NCI-H524 treated with DMSO at 0.1 percent for 48 hours (cell line): ENCODE measurements at regions not wholly inside any gene's neighbourhood (a gene's known extent, or its start where the extent isn't known, plus 50 kb on each side); places are given as distances from the start of the nearest gene placed in this dataset.

Source experiments
- DNase-seq: peaks from one replicate; lab custom pipeline; 2025; lab: John Stamatoyannopoulos, UW

DNA sequence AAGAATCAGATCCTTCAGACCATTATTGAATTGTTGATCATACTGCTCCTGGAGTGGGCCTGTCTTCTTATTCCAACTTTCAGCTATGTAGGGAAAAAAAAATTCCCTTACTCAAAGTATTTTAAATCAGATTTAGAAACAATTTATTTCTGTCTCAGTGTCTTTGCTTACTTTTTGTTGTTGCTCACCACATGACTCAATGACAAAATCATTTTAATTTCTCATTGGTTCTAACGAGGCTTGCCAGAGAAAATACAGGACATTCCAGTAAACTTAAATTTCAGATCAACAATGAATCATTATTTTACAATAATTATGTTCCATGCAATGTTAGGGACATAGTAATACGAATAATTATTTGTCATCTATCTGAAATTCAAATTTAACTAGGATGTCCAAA lies 748.5 kb upstream of the CBLB start:
- DNase-seq, result no peak

DNA sequence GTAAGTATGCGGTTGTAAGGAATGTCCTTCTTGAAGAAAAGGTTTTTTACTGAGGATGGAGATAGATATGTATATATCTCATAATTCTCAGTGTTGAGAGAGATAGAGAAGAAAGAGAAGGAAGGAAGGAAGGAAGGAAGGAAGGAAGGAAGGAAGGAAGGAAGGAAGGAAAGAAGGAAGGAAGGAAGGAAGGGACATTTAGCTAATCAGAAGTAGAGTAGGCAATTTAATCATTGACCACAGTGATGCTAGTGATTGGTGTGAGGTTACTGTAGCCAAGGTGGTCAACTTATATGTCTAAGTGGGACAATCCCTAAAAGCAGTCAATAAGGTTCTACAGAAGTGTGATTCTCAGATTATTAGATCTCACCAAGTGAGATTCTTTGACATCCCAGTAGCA lies 751.8 kb upstream of the CBLB start:
- no peak for DNase-seq

DNA sequence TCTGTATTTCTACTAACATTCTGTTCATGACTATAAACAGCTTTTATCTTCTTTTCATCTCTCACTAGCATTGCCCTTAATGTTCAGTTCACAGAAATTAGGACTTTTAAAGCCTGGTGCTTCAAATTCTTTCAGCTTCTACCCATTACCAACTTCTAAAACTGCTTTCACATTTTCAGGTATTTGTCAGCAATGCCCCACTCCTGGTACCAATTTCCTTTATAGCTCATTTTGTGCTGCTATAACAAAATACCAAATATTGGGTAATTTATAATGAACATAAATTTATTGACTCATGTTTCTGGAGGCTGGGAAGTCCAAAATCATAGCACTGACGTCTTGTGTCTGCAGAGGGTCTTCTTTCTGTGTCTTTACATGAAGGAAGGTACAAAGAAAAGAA lies 753.1 kb upstream of the CCDC54 start:
- DNase-seq, result no peak

DNA sequence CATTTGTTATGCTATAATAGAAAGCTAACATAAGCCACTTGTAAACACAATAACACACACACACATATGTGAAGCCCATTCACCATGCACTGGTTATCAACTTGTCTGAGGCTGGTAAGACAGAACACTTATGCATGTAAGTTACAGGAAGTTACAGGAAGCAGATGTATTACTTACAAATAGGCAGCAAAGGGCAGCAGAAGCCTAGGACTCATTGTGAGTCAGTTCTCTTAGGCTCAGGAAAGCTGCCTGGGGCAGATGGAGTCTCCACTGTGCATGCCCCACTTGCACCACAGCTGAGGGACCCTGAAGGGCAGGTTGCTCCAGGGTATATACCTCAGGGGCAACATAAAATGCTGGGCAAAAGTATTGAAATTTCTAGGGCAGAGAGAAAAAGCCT lies 748.8 kb upstream of the CCDC54 start:
- DNase-seq, result no peak

DNA sequence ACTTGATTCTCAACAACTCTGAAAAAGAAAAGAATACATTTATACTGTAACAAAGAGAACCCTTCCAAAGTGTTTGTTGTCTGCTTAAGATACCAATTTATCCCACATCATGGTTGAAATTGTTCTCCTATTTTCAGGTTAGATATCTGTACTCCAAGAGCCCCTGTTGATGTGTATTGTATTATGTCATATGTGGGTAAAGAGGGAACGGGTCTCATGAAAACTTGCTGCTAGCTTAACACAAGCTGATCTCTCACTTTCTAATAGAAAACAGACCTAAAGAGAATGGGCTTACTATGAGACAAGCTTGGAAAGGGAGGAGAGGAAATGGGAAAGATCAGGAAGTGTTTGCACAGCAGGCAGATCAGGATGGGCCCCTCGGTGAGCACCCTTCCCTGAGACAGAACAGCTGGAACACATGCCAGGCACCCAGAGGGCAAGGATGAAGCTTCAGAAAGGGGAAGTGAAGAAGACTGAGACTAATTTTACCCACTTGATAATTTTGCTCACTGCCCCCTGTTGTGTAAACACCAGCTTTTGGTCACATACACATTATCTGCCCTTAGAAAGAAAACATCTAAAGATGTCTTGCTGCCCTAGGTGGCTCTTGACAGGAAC lies 747.9 kb upstream of the CCDC54 start:
- no peak for DNase-seq

DNA sequence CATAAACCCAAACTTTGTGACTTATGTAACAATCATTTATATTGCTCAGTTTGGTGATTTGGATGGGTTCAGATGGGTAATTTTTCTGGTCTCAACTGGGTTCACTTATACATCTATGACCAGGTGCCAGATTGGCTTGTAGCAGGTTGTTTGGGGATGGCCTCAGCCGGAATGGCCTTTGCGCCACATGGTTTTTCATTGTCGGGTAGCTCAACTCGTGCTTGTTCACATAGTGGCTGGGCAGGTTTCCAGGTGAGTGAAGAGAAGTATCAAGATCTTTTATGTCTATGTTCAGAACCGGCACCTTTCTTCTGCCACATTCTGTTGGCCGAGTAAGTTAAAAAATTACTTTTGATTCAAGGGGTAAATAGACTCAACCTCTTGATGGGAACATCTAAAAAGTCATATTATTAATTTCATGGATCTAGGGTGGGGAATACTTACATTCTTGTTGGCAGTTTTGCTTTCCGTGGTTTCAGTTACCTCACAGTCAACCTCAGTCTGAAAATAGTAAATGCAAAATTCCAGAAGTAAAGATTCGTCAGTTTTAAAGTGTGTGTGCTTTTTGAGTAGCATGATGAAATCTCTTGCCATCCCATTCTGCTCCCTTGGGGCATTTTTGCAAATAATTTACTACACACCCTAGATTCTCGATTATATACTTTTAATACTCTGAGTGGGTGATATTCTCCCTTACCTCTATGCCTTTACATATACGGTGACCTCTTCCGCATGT lies 745.7 kb upstream of the CCDC54 start:
- DNase-seq, result no peak

DNA sequence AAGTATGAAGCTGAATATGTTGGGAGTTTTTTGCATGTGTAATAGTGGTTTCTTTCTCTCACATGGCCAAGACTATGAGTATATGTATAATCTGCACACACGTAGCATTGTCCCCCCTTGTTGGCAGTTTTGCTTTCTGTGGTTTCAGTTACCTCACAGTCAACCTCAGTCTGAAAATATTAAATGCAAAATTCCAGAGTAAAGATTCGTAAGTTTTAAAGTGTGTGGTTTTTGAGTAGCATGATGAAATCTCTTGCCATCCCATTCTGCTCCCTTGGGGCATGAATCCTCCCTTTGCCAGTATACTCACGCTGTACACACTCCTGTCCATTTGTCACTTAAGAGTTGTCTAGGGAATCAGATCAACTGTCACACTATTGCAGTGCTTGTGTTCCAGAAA lies 742.0 kb upstream of the CCDC54 start:
- DNase-seq, result no peak

DNA sequence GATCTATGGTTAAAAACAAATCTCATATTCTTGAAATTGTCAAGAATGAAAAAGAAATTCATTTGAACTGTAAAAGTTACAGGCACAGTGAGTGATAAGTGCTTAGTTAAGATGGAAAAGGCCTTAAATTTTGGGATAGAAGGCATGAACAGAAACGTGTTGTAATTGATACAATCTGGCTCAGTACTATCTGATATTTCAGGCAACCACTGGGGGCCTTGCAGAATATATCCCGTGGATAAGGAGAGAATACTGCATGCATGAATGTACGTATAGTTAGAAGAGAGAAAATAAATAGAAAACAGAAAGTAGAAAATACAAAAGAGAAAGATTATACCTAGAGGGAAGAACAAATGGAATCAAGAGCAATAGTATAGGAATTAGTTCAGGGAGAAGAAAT lies 741.4 kb upstream of the CCDC54 start:
- DNase-seq, result no peak

DNA sequence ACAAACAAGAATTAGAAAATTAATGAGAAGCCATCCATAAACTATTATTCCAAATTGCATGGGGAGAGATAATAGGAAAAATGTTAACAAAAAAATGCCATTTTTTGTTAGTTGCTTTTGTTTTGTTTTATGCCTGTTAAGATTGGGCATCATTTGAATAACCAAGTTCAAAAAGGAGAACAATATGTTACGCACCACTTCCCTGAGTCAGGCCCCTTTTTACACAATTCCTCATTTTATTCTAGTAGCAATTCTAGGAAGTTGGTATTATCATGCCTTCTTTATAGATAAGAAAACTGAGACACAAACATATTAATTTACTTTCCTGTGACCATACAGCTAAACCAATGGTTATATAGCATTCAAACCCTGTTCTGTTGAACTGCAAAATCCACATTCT lies 736.9 kb upstream of the CCDC54 start:
- DNase-seq, result no peak

DNA sequence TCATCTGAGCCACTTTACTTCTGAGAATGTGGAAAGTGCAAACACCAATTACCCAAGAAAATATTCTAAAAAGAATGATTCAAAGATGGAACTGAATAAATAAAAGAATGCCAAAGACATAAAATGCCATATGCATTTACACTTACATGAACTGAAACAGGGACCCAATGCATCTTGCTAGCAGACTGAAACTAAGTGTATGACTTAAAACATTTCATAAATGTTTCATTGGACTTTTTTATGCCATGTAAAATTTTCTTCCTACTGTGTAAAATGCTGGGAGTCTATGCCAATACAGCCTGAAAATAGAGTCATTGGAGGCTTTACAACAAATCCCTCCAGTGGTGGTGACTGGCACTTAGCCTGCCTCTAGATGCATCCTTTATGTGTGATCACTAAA lies 735.1 kb upstream of the CCDC54 start:
- DNase-seq, result no peak

DNA sequence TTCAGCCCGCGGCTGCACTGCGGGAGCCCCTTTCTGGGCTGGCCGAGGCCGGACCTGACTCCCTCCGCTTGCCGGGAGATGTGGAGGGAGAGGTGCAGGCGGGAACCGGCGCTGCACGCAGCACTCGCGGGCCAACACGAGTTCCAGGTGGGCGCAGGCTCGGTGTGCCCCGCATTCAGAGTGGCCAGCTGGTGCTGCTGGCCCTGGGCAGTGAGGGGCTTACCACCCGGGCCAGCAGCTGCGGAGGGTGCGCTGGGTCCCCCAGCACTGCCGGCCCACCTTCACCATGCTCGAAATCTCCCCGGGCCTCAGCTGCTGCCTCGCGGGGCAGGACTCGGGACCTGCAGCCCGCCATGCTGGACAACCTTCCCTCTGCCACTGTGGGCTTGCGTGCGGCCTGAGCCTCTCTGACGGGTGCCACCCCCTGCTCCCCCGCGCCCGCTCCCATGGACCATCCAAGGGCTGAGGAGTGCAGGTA lies 733.5 kb upstream of the CCDC54 start:
- DNase-seq, result no peak

DNA sequence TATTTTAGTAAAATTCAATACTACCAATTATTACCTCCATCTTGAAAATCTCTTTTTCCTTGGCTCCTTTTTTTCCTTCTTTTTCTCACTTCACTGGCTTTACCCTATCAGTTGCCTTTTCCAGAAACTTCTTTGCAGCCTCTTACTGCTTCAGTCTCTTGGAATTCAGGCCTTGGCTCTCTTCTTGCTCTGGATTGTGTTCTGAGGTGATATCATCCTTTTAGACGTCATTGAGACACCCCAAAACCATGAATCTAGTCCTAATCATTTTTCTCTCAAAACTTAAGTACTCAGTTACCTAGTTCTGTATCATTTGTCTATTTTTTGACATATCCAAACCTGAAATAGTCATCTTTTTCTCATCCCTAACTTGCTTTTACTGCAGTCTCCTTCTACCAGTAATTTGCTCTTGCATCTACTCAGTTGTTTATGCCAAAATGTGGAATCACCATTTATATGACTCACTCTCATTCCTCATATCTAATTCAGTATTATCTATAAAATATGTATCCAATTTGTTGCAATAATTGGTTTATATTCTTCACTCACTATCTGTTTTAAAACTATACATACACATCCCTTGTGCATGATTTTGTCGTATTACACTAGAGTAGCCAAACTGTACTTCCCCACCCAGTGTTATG lies 703.2 kb upstream of the CCDC54 start:
- DNase-seq, result no peak

DNA sequence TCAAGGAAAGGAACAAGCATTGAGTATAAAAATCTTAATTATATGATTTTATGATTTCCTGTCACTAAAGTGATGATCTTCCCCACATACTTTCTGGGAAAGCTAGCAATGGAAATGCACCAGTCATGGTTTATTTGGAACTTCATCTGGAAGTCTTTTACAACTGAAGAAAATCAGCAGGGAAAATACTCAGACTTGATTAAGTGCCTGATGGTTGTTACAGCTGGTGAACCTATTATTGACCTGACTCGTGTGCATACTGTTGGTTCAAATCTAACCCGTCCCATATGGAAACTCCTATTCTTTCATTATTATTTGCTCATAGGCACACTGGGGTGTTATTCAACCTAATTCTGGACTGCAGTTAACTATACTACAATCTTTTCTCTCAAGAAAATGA lies 701.8 kb upstream of the CCDC54 start:
- no peak for DNase-seq

DNA sequence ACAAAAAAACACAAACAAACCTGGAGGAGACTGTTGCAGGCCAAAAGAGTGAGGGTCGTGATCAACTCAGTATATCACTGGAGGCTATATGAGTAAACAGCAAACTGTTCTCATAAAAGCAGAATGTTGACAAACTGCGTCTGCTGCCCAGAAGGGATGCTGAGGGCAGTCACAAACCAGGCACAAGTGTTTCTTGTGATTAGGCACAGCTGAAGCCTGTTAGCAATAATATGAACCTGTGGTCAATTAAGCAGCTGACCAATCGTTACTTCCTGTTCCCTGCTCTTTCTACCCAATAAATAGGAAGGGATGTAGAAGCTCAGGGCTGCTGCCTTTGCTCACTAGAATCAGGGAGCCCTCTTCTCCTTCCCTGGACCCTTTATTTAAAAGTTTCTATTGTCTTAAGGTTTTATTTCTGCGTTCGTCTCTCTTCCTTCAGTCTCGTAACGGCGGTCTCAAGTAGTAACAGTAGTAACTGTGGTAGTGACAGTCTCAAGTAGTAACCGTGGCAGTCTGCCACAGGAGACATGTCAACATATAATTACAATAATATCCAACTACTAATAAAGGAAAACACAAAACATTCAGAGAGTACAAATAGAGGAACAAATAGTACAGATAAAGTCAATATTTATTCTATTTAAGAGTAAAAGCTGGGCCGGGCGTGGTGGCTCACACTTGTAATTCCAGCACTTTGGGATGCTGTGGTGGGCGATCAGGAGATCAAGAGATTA lies 698.4 kb upstream of the CCDC54 start:
- no peak for DNase-seq

DNA sequence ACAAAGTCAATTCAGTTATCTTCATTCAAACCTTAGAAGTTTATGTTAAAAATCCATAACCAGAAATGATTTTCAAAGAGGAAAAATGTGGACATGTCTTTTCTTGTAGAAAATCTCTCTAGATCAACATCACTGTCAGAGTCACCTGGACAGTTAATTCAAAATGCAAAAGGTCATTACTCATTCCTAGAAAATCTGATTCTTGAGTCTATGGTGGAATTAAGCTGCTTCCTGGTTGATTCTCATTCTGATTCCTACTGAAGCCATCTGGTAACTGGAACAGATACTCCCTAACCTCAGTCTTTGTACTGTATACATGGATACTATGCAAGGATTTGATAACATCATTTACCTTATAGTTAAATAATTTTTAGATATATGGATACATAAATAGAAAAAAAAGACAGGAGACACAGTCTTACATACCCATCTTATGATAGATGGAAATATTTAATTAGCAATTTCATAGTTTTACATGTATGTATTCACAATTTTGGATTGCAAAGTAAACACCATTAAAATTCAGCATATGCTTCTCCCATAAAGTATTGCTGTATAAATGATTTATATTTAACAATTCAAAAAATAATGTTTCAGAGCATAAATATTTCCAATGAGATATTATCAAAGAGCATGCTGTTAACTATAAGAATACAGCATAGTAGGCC lies 693.2 kb upstream of the CCDC54 start:
- DNase-seq, result no peak

DNA sequence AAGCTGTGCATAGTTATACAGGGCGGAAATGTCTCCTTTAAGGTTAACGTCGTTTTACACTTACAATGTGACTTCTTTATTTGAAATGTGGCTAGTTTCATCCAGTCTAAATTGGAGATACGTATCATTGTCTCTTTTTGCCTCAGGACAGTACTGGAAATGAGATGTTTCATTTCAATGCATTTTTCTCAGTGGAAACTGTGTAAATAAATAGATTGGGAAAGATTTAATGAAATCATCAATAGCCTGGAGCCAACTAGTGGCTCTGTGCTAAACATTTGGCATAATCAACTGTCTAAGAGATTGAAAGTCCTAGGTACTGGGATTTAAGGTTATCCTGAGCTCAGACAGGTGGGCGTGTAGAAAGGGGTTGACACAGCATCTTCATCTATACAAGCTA lies 691.5 kb upstream of the CCDC54 start:
- no peak for DNase-seq

DNA sequence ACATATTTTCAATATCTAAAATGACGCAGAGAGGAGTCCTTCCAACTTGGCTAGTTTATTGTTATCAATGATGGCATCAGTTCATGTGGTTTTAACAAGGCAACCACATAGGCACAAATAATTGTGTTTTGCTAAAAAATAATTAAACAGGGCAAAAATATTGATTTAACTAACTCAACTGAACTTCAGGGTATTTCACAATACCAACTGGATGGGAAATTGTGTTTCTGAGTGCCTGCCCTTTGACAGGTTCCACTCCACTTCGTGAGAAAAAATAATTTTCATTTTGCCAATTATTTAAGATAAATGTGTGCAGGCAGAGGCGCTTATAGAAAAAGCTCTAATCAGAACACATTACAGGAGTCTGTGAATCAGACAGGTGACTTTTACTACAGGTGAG lies 689.3 kb upstream of the CCDC54 start:
- no peak for DNase-seq

DNA sequence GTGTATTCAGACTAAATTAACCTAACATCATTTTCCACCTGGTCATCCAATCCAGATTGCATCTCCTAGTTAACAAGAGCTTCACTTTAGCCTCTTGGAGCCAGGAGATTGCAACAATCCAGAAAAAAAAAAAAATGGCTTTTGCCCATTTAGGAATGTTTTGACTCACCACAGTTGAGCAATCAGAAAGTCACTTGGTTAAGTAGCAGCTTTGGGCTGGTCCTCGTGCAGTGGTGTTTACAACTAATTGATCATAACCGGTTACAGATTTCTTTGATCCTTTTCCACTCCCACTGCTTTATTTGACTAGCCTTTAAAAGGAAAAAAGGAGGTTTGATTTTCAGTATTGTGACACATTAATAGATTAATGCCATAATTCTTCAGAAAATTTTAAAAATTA lies 688.8 kb upstream of the CCDC54 start:
- DNase-seq, result no peak

DNA sequence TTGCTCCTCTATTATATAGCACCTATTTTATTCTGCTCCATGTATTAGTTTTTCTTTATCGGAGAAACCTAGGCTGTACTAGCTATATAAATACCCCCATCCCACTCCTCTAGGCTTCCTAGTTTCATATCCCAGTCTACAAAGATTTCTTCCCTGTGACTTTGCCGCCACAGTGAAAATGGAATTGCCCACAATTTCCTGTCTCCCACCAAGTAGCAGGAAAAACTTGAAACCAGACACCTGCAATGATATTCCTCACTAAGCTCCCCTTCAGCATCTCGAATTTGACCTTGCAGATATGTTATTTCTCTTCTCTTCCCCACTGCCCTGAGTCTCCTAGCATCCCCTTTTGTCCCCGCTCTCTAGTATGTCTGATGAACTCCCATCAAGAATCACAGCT lies 685.8 kb upstream of the CCDC54 start:
- no peak for DNase-seq

DNA sequence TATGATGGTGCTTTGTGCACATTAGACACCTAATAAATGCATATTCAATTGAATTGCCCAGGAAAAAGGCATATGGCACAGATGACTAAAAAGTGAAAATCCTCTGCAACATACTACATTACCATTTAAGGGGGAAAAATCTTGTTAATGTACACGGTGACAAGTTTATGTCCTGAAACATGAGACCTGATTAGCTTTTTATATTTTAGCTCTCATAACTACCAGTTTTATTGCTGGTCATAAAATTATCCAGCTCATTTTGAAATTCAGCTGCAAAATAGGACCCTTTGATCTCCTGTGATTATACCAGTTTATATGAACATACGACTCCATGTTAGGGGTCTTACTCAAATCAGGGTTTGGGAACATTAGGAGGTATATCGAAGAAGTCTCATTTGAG lies 684.6 kb upstream of the CCDC54 start:
- peak; percentile 4 for DNase-seq

DNA sequence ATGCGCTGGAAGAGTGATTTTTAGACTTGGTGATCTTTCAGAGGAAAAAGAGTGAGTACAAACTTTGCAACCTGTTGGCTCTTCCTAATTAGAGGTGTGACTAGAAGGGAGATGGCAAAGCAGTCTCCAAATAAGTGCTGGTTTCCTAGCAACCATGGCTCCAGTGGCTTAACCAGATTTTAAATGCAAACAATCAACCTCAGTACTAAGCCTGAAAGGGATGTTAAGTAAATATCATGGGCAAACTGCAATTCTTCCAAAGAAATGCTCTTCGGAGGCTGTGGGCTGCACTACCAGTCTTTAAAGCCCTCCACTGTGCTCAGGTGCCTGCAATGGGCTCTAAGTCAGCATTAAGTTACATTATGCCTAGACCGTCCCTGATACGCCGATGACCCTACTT lies 678.1 kb upstream of the CCDC54 start:
- no peak for DNase-seq

DNA sequence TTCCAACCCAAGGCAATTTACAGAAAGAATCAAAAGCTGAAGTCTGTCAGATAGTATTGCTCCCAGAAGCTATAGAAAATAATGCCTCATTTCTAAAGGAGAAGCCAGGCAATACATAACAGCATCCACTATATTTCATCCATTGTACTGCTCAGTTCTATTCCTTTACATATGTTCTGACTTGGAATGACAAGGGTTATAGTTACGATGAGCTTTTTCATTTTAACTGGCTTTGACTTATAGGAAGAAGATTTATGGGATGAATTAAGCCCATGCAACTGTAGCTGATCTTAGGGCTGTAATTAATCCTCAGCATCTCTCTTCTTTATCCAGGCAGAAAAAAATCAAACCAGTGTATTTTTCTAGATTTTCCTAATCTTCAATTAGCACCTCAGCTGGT lies 676.3 kb upstream of the CCDC54 start:
- DNase-seq, result no peak
